Panc1 (cell line): ENCODE measurements at regions not wholly inside any gene's neighbourhood (a gene's known extent, or its start where the extent isn't known, plus 50 kb on each side); places are given as distances from the start of the nearest gene placed in this dataset.

Experiments used
- ATAC-seq: fragments of 200-7000 bp; cut with Tn5 transposase; 2 replicates; pipeline ENCODE4 v1.9.1; 2020; ENCODE audit warnings: mild to moderate bottlenecking, moderate library complexity
- BruUV-seq: library from RNA; stranded (reverse); fragments of 400-500 nt; replicated peaks from 2 replicates; lab custom pipeline; 2021; lab: Mats Ljungman, UMichigan
- CTCF ChIA-PET: fragments of 300-600 bp; sonication (Branson Sonifier 250); formaldehyde crosslinking; loops from one replicate; lab custom pipeline; 2022; ENCODE audit warnings: antibody characterized with exemption; lab: Charles Lee
- POLR2A ChIA-PET: fragments of 300-600 bp; sonication (Branson Sonifier 250); formaldehyde crosslinking; loops from one replicate; lab custom pipeline; 2022; ENCODE audit warnings: antibody characterized with exemption; lab: Charles Lee
- DNase-seq: peaks from one replicate; pipeline ENCODE4 v3.0.0-alpha.2; 2010; ENCODE audit warnings: low read depth, low spot score
- H3K27ac ChIP-seq: 2 replicates; pipeline ENCODE4 v1.5.1; 2011; ENCODE audit warnings: mild to moderate bottlenecking, low read length, inconsistent platforms
- H3K27me3 ChIP-seq: fragments of 200-500 bp; sonication (Bioruptor generic); 2 replicates; pipeline ENCODE4 v1.6.0; 2014; ENCODE audit warnings: low read length, inconsistent platforms; ENCODE audit not compliant: control insufficient read depth, insufficient read depth
- H3K36me3 ChIP-seq: fragments of 200-500 bp; sonication (Bioruptor generic); 2 replicates; pipeline ENCODE4 v1.5.1; 2014; ENCODE audit warnings: inconsistent platforms, mild to moderate bottlenecking, low read length, moderate library complexity; ENCODE audit not compliant: control insufficient read depth, insufficient read depth
- H3K4me1 ChIP-seq: 2 replicates; pipeline ENCODE4 v1.5.1; 2011; ENCODE audit warnings: inconsistent platforms, mild to moderate bottlenecking, low read length, moderate library complexity; ENCODE audit not compliant: control insufficient read depth, insufficient read depth
- H3K4me3 ChIP-seq, 2 experiments: 2 replicates each; pipeline ENCODE4 v1.5.1; 2011 to 2012; ENCODE audit warnings: low read depth in 2 of 2, low read length in 2 of 2, mild to moderate bottlenecking in 2 of 2, inconsistent platforms in 1 of 2, moderate library complexity in 1 of 2
- H3K9me3 ChIP-seq: fragments of 200-500 bp; sonication (Bioruptor generic); 2 replicates; pipeline ENCODE4 v1.5.1; 2014; ENCODE audit warnings: low read depth, mild to moderate bottlenecking, inconsistent platforms, low read length, moderate library complexity; ENCODE audit not compliant: control insufficient read depth, insufficient read depth
- POLR2AphosphoS5 ChIP-seq: IDR thresholded peaks from 2 replicates; pipeline ENCODE4 v1.6.1; 2012; ENCODE audit warnings: mild to moderate bottlenecking, low read depth, low read length, moderate library complexity
- SIN3A ChIP-seq: IDR thresholded peaks from 2 replicates; pipeline ENCODE4 v1.6.1; 2012; ENCODE audit warnings: low read depth, mild to moderate bottlenecking, low read length, moderate library complexity, borderline replicate concordance; ENCODE audit not compliant: insufficient read depth
- TCF7L2 ChIP-seq: IDR thresholded peaks from 2 replicates; pipeline ENCODE4 v1.6.1; 2011; ENCODE audit warnings: mild to moderate bottlenecking, low read depth, low read length, inconsistent platforms
- in situ Hi-C: cut with HindIII; loops from 2 replicates; pipeline ENCODE4 v1.10.0; 2016; ENCODE audit warnings: low sequenced_read_pairs, low pct_unique_long_range_greater_than_20kb
- intact Hi-C: fragments of 100-400 bp; cut with micrococcal nuclease; formaldehyde crosslinking; loops from one replicate; pipeline ENCODE4 v1.10.0; 2022; ENCODE audit not compliant: unreplicated experiment
- TF ChIP-seq, protein P1 (sequence below), 2 experiments: IDR thresholded peaks; 2 replicates each; pipeline ENCODE4 v1.6.1; 2011 to 2012; ENCODE audit warnings: low read depth in 2 of 2, control low read depth in 1 of 2, low read length in 1 of 2, mild to moderate bottlenecking in 1 of 2, moderate library complexity in 1 of 2; ENCODE audit not compliant: insufficient read depth in 1 of 2
- TF ChIP-seq, protein P2 (sequence below): fragments of 450-650 bp; IDR thresholded peaks from 2 replicates; pipeline ENCODE4 v1.5.1; 2017; ENCODE audit warnings: mild to moderate bottlenecking

DNA sequence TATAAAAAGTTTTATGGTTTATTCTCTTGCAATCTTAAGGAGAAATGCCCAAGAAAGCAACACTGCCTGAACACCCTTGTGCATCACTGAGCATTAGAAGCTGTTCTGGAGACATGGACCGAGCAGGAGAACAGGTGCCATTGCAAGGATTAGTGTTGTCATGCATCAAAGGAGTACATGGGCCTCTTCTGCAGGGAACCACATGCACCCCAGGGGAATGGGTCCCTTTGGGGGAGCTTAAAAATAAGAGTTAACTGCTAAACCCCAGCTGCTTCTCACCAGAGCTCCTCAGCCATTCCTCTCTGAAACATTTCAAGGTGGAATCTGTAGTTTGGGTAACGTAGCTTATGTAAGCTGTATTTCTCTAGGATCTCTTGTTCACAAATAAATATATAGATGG is 353.0 kb upstream of the SLC7A11 start:
- H3K9me3 ChIP-seq, result no peaks in the 10 kb centered on the region
- intact Hi-C loops, result no loop called here
- DNase-seq (no peak), ATAC-seq (no peak)
- H3K4me3 ChIP-seq, result no peak overlapping the region
- H3K27ac ChIP-seq, result no peak overlapping the region
- CTCF ChIA-PET, result no interaction called here
- POLR2A ChIA-PET, result no interaction called here
- H3K4me1 ChIP-seq, result no peaks in the 10 kb centered on the region
- BruUV-seq, result no TSS peak
- TF ChIP-seq POLR2AphosphoS5 (no peak), TCF7L2 (no peak), SIN3A (no peak)
- TF ChIP-seq, protein P1, sequence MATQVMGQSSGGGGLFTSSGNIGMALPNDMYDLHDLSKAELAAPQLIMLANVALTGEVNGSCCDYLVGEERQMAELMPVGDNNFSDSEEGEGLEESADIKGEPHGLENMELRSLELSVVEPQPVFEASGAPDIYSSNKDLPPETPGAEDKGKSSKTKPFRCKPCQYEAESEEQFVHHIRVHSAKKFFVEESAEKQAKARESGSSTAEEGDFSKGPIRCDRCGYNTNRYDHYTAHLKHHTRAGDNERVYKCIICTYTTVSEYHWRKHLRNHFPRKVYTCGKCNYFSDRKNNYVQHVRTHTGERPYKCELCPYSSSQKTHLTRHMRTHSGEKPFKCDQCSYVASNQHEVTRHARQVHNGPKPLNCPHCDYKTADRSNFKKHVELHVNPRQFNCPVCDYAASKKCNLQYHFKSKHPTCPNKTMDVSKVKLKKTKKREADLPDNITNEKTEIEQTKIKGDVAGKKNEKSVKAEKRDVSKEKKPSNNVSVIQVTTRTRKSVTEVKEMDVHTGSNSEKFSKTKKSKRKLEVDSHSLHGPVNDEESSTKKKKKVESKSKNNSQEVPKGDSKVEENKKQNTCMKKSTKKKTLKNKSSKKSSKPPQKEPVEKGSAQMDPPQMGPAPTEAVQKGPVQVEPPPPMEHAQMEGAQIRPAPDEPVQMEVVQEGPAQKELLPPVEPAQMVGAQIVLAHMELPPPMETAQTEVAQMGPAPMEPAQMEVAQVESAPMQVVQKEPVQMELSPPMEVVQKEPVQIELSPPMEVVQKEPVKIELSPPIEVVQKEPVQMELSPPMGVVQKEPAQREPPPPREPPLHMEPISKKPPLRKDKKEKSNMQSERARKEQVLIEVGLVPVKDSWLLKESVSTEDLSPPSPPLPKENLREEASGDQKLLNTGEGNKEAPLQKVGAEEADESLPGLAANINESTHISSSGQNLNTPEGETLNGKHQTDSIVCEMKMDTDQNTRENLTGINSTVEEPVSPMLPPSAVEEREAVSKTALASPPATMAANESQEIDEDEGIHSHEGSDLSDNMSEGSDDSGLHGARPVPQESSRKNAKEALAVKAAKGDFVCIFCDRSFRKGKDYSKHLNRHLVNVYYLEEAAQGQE (IDR thresholded peaks at IDR 0.05; ENCODE audit: insufficient read depth in 1 of 2, low read depth in 2 of 2, low read length in 1 of 2), result no peak
- TF ChIP-seq, protein P2, sequence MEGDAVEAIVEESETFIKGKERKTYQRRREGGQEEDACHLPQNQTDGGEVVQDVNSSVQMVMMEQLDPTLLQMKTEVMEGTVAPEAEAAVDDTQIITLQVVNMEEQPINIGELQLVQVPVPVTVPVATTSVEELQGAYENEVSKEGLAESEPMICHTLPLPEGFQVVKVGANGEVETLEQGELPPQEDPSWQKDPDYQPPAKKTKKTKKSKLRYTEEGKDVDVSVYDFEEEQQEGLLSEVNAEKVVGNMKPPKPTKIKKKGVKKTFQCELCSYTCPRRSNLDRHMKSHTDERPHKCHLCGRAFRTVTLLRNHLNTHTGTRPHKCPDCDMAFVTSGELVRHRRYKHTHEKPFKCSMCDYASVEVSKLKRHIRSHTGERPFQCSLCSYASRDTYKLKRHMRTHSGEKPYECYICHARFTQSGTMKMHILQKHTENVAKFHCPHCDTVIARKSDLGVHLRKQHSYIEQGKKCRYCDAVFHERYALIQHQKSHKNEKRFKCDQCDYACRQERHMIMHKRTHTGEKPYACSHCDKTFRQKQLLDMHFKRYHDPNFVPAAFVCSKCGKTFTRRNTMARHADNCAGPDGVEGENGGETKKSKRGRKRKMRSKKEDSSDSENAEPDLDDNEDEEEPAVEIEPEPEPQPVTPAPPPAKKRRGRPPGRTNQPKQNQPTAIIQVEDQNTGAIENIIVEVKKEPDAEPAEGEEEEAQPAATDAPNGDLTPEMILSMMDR, result no peak
- no peaks in the 10 kb centered on the region for H3K36me3 ChIP-seq
- no peaks in the 10 kb centered on the region for H3K27me3 ChIP-seq
- in situ Hi-C loops, result no loop called here

DNA sequence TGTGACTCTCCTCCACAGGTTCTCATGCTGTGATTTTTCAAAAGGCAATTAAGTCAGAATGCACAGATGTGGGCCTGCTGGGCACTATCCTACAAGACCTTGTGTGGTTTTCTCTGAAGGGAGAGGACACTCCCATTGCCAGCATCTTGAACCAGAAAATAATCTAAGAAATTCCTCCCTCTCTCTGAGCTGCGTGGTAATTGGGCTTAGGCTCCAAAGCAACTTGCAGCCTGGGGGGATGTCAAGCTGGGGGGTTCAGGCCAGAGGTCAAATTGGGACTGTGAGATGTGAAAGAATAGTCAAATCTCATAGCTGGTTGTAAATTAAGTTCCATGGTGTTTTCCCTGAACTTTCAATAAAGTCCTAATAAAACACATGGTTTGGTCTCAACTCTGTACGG is 350.6 kb upstream of the SLC7A11 start:
- no peak overlapping the region for H3K4me3 ChIP-seq
- TF ChIP-seq POLR2AphosphoS5 (no peak), TCF7L2 (no peak), SIN3A (no peak)
- TF ChIP-seq, protein P1 (IDR thresholded peaks at IDR 0.05; ENCODE audit: insufficient read depth in 1 of 2, low read depth in 2 of 2, low read length in 1 of 2), result no peak
- TF ChIP-seq, protein P2, result no peak
- no peaks in the 10 kb centered on the region for H3K9me3 ChIP-seq
- intact Hi-C loops (no loop called here), in situ Hi-C loops (no loop called here)
- DNase-seq, result no peak
- no peak overlapping the region for H3K27ac ChIP-seq
- no peaks in the 10 kb centered on the region for H3K4me1 ChIP-seq
- ATAC-seq, result no peak
- H3K27me3 ChIP-seq, result no peaks in the 10 kb centered on the region
- no TSS peak for BruUV-seq
- CTCF ChIA-PET, result no interaction called here
- POLR2A ChIA-PET, result no interaction called here
- H3K36me3 ChIP-seq, result no peaks in the 10 kb centered on the region
